GM20000 (cell line): ENCODE measurements at regions not wholly inside any gene's neighbourhood (a gene's known extent, or its start where the extent isn't known, plus 50 kb on each side); places are given as distances from the start of the nearest gene placed in this dataset.
"Not testable (repeated sequence)": the region's sequence is repeated elsewhere in the genome, so short reads cannot be mapped to it uniquely, and the experiment has no call there.

Source experiments
- DNase-seq: peaks from one replicate; pipeline ENCODE4 v3.0.0; 2012; ENCODE audit warnings: low spot score
- TF ChIP-seq, protein P1 (sequence below): IDR thresholded peaks from 2 replicates; pipeline ENCODE4 v1.5.1; 2012; ENCODE audit warnings: mild to moderate bottlenecking, control low read depth; ENCODE audit errors: extremely low read depth, missing control alignments

DNA sequence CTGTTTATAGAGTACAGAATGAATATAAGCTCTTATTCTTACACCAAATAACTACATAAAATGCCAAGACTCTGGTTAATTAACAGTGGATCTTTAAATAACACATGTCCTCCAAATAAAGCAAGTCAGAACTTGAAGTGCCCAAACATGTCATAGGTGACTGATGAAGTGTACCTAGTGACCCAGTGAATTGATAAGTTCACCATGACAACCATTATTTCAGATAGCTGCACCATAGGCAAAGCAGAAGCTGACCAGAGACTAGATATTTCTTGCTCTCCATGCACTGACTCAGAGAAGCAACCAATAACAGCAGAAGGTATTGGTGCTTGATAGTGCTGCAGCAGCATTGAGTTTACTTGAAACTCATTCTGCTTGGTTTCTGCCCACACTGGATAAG lies 192.1 kb downstream of the DUSP10 start:
- TF ChIP-seq, protein P1, sequence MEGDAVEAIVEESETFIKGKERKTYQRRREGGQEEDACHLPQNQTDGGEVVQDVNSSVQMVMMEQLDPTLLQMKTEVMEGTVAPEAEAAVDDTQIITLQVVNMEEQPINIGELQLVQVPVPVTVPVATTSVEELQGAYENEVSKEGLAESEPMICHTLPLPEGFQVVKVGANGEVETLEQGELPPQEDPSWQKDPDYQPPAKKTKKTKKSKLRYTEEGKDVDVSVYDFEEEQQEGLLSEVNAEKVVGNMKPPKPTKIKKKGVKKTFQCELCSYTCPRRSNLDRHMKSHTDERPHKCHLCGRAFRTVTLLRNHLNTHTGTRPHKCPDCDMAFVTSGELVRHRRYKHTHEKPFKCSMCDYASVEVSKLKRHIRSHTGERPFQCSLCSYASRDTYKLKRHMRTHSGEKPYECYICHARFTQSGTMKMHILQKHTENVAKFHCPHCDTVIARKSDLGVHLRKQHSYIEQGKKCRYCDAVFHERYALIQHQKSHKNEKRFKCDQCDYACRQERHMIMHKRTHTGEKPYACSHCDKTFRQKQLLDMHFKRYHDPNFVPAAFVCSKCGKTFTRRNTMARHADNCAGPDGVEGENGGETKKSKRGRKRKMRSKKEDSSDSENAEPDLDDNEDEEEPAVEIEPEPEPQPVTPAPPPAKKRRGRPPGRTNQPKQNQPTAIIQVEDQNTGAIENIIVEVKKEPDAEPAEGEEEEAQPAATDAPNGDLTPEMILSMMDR = no peak
- no peak for DNase-seq

DNA sequence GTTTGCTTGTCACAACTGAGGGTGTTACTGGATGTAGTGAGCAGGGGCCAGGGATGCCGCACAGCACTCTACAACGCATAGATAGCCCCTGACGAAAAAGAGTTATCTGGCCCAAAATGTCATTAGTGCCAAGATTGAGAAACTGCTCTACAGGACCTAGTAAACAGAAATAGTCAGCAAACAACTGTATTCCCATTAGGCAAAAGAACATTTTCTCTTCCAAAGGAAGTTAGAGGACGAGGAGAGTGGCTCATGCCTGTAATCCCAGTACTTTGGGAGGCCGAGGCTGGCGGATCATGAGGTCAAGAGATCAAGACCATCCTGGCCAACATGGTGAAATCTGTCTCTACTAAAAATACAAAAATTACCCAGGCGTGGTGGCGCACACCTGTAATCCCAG lies 189.1 kb downstream of the DUSP10 start:
- DNase-seq = not testable (repeated sequence)

DNA sequence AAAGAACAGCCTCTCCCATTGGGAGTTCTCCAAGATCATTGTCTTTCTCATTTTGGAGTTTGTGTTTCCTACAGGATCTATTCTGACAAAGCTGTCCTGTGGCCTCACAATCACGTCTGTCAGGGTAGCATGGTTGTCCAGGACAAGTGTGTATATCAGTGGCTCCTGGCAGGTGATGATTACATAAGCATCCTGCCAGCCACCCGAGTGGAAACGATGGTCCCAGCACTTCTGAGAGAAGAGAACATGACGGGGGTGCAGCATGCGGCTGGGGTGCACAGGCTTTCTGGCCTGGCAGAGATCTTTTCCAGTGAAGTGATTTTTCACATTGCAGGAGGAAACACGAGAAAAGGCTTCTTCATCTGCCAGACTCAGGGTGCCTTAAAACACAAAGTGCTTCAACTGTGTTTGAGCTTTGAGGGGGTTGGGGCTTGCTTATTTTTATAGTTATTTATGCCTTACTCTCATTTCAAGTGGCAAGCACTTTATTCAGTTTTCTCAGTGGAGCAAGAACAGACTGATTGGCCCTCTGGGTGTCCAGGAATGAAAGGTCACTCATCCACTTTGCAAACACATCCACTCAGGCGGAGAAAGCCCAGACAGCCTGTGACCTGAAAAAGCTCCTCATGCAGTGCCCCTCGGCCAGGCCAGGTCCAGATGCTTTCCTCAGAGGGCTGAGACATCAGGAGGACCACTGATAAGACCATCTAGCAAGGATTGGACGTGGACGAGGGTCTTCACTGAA lies 186.0 kb downstream of the DUSP10 start:
- TF ChIP-seq, protein P1 = no peak
- no peak for DNase-seq

DNA sequence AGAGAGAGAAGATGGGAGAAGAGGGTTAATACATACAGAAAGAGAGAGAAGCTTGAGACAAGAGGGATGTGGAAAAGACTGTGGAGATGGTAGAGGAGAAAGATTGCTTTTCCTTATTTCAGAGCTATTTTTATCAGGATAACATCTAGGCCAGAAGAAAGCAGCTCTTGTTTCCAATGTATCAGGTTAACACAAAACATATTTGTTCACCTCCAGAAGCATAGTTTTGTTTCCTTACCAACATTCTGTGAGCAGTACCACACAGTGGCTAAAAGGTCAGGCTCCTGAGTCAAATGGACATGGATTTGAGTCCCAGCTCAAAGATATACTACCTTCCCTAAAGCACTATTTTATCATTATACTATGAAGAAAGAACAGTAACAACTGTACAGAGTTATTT lies 185.5 kb downstream of the DUSP10 start:
- TF ChIP-seq, protein P1 = no peak
- DNase-seq = no peak

DNA sequence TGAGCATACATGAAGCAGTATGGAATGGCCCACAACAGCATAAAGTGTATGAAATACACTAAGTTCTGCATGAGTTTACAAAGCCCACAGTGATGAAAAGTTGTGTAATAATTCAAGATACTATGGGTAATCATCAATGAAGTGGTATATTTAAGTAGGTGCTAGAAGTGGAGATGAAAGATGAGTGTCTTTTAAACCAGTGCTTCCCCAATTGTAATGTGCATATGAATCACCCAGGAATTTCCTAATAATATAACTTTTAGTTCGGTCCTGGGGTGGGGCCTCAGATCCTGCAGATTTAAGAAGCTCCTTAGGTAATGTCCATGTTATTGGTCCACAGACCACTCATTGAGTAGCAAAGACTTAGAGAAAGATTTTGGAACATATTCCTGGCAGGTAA lies 184.9 kb downstream of the DUSP10 start:
- no peak for DNase-seq
- TF ChIP-seq, protein P1 = no peak

DNA sequence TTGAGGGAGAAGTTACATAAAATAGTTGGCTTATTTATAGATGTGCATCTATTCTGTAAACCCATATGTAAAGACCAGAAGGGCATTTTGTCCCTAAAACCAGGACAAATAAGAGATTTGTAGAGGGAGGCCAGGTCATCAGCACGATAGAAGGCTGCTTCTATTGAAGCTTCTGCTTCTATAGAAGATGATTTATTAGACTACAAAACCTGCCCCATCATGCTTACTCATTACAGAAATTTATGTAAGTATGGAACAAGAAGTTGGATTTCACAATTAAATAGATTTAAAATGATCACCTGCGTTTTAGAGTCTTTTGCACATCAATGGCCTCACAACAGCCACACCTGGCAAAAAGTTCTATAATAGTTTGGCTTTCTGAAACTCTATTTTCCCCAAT lies 183.5 kb downstream of the DUSP10 start:
- TF ChIP-seq, protein P1 = no peak
- no peak for DNase-seq

DNA sequence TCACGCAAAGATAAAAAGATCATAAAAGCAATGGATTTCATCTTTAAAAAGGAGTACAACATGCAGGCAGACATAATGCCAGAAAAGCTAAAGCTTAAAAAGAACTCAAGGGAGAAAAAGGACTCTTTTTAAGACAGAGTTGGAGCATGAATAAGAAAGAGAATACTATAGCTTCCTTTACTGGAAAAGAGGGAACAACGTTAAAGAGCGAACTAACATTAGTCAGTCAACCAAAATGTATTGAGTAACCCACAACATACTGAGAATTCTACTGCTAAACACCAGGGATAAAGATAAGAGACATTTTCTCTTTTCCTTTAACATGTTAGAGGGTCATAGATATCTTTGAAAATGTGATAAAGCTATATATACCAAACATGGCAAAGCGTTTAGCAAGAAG lies 182.0 kb downstream of the DUSP10 start:
- TF ChIP-seq, protein P1 = no peak
- no peak for DNase-seq

DNA sequence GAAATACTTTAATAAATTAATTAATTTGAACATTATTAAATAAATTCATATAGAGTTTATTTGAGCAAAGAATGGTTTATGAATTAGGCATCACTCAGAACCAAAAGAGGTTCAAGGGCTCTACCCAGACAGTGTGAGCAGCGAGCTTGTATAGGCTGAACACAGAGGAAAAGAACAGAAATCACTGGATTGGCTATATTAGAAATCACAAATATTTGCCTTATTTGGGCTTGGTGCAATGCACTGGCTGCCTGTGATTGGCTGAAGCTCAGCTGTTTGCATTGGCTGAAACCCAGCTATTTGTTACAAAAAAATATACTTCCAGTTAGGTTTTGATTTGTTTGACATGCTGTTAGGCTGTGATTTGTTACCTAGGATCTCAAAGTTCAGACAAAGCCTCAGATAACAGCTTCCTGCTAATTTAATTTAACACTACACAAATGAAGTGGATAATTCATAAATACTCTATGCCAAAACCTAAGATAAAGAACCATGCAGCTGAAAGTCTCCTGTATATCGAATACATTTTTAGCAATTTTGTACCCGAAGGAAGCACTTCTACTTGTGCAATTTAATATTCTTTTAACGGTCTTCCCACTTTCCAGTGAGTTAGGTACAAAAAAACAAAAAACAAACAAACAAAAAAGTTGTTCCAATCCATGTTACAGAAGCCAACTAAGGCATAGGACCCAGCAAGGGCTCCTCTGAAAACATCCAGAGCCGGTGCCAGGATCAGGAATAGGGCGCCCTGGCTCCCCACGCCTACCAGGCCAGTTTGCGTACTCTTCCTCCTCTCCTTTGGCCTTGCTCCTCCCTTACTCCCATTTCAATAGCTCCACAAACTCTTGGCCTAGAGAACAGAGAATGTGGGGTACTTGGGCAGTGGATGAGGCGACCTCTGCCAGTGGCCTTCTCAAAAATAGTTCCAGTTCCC lies 179.1 kb downstream of the DUSP10 start:
- TF ChIP-seq, protein P1 = no peak
- DNase-seq = no peak
